Superior temporal gyrus (tissue), 1 donor: ENCODE measurements at regions not wholly inside any gene's neighbourhood (a gene's known extent, or its start where the extent isn't known, plus 50 kb on each side); places are given as distances from the start of the nearest gene placed in this dataset.

Experiments used
- DNase-seq: peaks from one replicate; pipeline ENCODE4 v3.0.0-alpha.2; 2016; ENCODE audit errors: extremely low spot score

- no peak for DNase-seq
Observed at GRCh38 chr3:77976079-77976478, 936.2 kb downstream of the ROBO2 start.

GRCh38 chr3:78003090-78003489 is 963.2 kb downstream of the ROBO2 start:
- no peak for DNase-seq

- DNase-seq = no peak
Observed at GRCh38 chr3:78004571-78004970, 964.7 kb downstream of the ROBO2 start.

GRCh38 chr3:78013653-78014052 is 973.8 kb downstream of the ROBO2 start:
- no peak for DNase-seq

GRCh38 chr3:78015856-78016255 is 976.0 kb downstream of the ROBO2 start:
- no peak for DNase-seq

- DNase-seq = no peak
Observed at GRCh38 chr3:78021710-78022109, 981.8 kb downstream of the ROBO2 start.

GRCh38 chr3:78022232-78022631 is 982.3 kb downstream of the ROBO2 start:
- DNase-seq = no peak

GRCh38 chr3:78023257-78023656 is 983.4 kb downstream of the ROBO2 start:
- DNase-seq = no peak

GRCh38 chr3:78025916-78026315 is 986.0 kb downstream of the ROBO2 start:
- DNase-seq = no peak

GRCh38 chr3:78026318-78026828 is 986.5 kb downstream of the ROBO2 start:
- no peak for DNase-seq

GRCh38 chr3:78029775-78030174 is 989.9 kb downstream of the ROBO2 start:
- DNase-seq = no peak

GRCh38 chr3:78035131-78035641 is 995.3 kb downstream of the ROBO2 start:
- peak; percentile 18 for DNase-seq

- no peak for DNase-seq
Observed at GRCh38 chr3:78041486-78041885, 1001.6 kb downstream of the ROBO2 start.

- no peak for DNase-seq
Observed at GRCh38 chr3:78046566-78046965, 1006.7 kb downstream of the ROBO2 start.

GRCh38 chr3:78048698-78049097 is 1008.8 kb downstream of the ROBO2 start:
- no peak for DNase-seq

- no peak for DNase-seq
Observed at GRCh38 chr3:78049521-78049920, 1009.6 kb downstream of the ROBO2 start.

- DNase-seq = no peak
Observed at GRCh38 chr3:78050276-78051065, 1010.6 kb downstream of the ROBO2 start.

- no peak for DNase-seq
Observed at GRCh38 chr3:78052746-78053145, 1012.8 kb downstream of the ROBO2 start.

GRCh38 chr3:78066287-78066686 is 1026.4 kb downstream of the ROBO2 start:
- DNase-seq = no peak

- DNase-seq = no peak
Observed at GRCh38 chr3:78070188-78070587, 1030.3 kb downstream of the ROBO2 start.

GRCh38 chr3:78076379-78076778 is 1036.5 kb downstream of the ROBO2 start:
- no peak for DNase-seq

GRCh38 chr3:78077178-78077577 is 1037.3 kb downstream of the ROBO2 start:
- DNase-seq = no peak

GRCh38 chr3:78077842-78078241 is 1037.9 kb downstream of the ROBO2 start:
- no peak for DNase-seq
